Transverse colon (tissue), 4 donors: ENCODE measurements at regions not wholly inside any gene's neighbourhood (a gene's known extent, or its start where the extent isn't known, plus 50 kb on each side); places are given as distances from the start of the nearest gene placed in this dataset.
"Not testable (repeated sequence)": the region's sequence is repeated elsewhere in the genome, so short reads cannot be mapped to it uniquely, and the experiment has no call there.

Source experiments
- DNase-seq: peaks from one replicate; pipeline ENCODE4 v3.0.0-alpha.2; 2019
- H3K27ac ChIP-seq, 4 donors: fragments of 200-600 bp; sonication (generic); 2 replicates each; pipeline ENCODE4 v1.5.1; 2016 to 2018; ENCODE audit warnings: inconsistent platforms in 4 of 4
- H3K27me3 ChIP-seq: fragments of 200-600 bp; sonication (generic); 2 replicates; pipeline ENCODE4 v1.5.1; 2017; ENCODE audit warnings: inconsistent platforms
- H3K36me3 ChIP-seq, 4 donors: fragments of 200-600 bp; sonication (generic); 2 replicates each; pipeline ENCODE4 v1.5.1; 2017 to 2019; ENCODE audit warnings: inconsistent platforms in 4 of 4
- H3K4me1 ChIP-seq, 4 donors: fragments of 200-600 bp; sonication (generic); 2 replicates each; pipeline ENCODE4 v1.5.1; 2017 to 2020; ENCODE audit warnings: inconsistent platforms in 4 of 4
- H3K4me3 ChIP-seq, 4 donors: fragments of 200-600 bp; sonication (generic); 1 replicate in 1 of 4; 2 replicates in 3 of 4; pipeline versions ENCODE4 v1.5.1 to v1.6.1; 2017 to 2019; ENCODE audit warnings: inconsistent platforms in 4 of 4
- H3K9me3 ChIP-seq, 2 donors: fragments of 200-600 bp; sonication (generic); 2 replicates each; pipeline ENCODE4 v1.5.1; 2017 to 2019; ENCODE audit warnings: inconsistent platforms in 2 of 2
- EP300 ChIP-seq: sonication (generic); formaldehyde crosslinking; IDR thresholded peaks from one replicate; pipeline ENCODE4 v1.6.1; 2017; ENCODE audit warnings: antibody characterized with exemption, low read depth
- POLR2A ChIP-seq: fragments of 450-650 bp; IDR thresholded peaks from one replicate; pipeline ENCODE4 v1.6.1; 2016; ENCODE audit warnings: antibody characterized with exemption, mild to moderate bottlenecking, moderate library complexity
- POLR2AphosphoS5 ChIP-seq, 3 donors: sonication (generic); formaldehyde crosslinking; IDR thresholded peaks; one replicate each; pipeline ENCODE4 v1.6.1; 2016; ENCODE audit warnings: antibody characterized with exemption in 3 of 3
- WGBS, 2 donors: methylation state at CpG; one replicate each; pipeline ENCODE4 v1.1.5; 2018; ENCODE audit warnings: low coverage in 1 of 2; 5-methylcytosine and 5-hydroxymethylcytosine counted together
- in situ Hi-C, 4 donors: fragments of 200-750 bp; cut with MboI; loops; one replicate each; pipeline versions ENCODE4 v1.15.0 to v1.15.1; 2017; ENCODE audit warnings: low sequenced_read_pairs in 3 of 4, low pct_ligation_motif_present in 1 of 4, low pct_unique_long_range_greater_than_20kb in 1 of 4
- intact Hi-C: fragments of 100-400 bp; cut with DNase I; formaldehyde crosslinking; loops from one replicate; pipeline ENCODE4 v1.15.1; 2023; ENCODE audit warnings: low total_unique reads
- TF ChIP-seq, protein P1 (sequence below), 5 experiments: fragments of 200-600 bp in 3 of 5; fragments of 450-650 bp in 2 of 5; sonication (generic) in 3 of 5; IDR thresholded peaks; 1 replicate in 2 of 5; 2 replicates in 3 of 5; pipeline ENCODE4 v1.5.1; 2016 to 2017; ENCODE audit warnings: antibody characterized with exemption in 5 of 5, inconsistent platforms in 3 of 5, mild to moderate bottlenecking in 2 of 5, moderate library complexity in 1 of 5

DNA sequence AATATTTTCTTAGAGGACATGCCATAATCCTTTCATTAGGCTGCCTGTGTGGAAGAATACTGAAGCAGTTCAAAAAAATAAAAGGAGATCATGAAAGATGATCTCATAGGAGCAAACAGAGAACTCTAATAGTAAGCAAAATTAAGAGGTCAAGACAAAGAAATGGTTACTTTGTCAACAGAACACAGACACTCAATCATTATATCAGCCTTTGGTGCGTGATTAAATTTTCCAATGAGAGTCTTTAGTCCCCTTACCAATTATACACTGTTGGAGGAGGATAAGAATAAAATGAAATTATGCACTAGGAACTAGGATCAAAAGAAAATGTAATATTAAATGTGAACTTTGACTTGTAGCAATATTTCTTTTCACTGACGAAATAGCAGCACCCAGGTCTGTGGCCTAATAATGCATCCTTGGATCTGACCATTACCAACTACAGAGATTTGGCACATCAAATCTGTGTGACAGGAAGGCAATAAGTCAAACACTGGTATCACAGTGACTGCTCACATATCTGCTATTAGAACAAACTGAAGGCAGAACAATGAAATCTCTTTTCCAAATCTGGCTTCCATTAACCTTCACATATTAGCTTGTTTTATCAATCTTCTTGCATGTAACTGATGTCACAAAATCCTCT lies 1812.9 kb downstream of the PLA2G4A start:
- intact Hi-C loops: no loop called here
- TF ChIP-seq POLR2A: no peak
- no peak for TF ChIP-seq EP300
- no peak for TF ChIP-seq POLR2AphosphoS5 (IDR thresholded peaks at IDR 0.05)
- in situ Hi-C loops: no loop called here

DNA sequence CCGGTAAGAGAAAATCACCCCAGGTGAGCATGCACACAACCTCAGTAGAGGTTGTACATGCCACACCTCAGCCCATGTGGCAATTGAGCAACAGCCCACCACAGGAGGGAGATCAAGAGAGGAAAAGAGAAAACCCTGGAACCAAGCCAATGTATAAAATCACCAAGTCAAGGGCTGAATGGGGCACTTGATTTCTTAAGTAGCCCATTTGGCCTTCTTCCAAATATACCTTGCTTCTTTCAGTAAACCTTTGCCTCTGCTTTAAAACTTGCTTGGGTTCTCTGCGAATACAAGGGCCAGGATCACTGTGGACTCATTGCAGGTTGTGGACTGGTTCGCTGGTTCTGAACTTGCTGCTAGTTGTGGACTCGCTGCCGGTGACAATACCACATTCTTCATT lies 1814.0 kb downstream of the PLA2G4A start:
- H3K36me3 ChIP-seq: no peaks in the 10 kb centered on the region
- no peaks in the 10 kb centered on the region for H3K9me3 ChIP-seq
- intact Hi-C loops: no loop called here
- H3K27me3 ChIP-seq: no peaks in the 10 kb centered on the region
- TF ChIP-seq, protein P1, sequence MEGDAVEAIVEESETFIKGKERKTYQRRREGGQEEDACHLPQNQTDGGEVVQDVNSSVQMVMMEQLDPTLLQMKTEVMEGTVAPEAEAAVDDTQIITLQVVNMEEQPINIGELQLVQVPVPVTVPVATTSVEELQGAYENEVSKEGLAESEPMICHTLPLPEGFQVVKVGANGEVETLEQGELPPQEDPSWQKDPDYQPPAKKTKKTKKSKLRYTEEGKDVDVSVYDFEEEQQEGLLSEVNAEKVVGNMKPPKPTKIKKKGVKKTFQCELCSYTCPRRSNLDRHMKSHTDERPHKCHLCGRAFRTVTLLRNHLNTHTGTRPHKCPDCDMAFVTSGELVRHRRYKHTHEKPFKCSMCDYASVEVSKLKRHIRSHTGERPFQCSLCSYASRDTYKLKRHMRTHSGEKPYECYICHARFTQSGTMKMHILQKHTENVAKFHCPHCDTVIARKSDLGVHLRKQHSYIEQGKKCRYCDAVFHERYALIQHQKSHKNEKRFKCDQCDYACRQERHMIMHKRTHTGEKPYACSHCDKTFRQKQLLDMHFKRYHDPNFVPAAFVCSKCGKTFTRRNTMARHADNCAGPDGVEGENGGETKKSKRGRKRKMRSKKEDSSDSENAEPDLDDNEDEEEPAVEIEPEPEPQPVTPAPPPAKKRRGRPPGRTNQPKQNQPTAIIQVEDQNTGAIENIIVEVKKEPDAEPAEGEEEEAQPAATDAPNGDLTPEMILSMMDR (IDR thresholded peaks at IDR 0.05): no peak
- no peak for TF ChIP-seq POLR2A
- no peak for TF ChIP-seq POLR2AphosphoS5 (IDR thresholded peaks at IDR 0.05)
- 83 to 87% methylated on average over 4 to 5 of the region's 5 CpGs for WGBS, 2 donors
- in situ Hi-C loops: no loop called here
- H3K4me3 ChIP-seq: no peak overlapping the region
- H3K4me1 ChIP-seq: no peaks in the 10 kb centered on the region
- no peak for DNase-seq
- no peak overlapping the region for H3K27ac ChIP-seq

More for the DNA sequence above, 1812.9 kb downstream of the PLA2G4A start:
- no peak overlapping the region for H3K4me3 ChIP-seq
- 61 to 69% methylated on average over 2 of the region's 2 CpGs for WGBS, 2 donors
- no peaks in the 10 kb centered on the region for H3K27me3 ChIP-seq
- no peaks in the 10 kb centered on the region for H3K9me3 ChIP-seq
- H3K36me3 ChIP-seq: no peaks in the 10 kb centered on the region
- no peak for DNase-seq
- H3K4me1 ChIP-seq: no peaks in the 10 kb centered on the region
- no peak overlapping the region for H3K27ac ChIP-seq

DNA sequence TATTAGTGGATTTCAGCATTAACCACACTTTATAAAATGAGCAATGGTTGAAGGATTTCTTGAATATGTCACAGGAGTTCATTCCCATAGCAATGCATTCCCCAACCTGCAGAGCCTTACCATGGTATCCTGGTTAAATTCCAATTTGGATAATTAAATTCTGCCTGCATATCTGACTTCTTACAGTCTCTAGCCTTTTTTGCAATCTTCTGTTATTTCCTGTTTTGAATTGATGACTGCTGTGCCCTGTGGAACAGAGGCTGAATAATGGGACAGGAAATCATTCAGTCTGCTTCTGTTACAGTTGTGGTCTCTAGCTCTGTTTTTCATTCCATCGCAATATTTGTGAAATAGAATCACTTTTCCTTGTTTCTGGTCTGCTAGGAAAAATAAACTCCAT lies 1823.9 kb downstream of the PLA2G4A start:
- 50% methylated on average over 1 of the region's 1 CpG; no CpG with 5 or more reads in 1 of the 2 donors for WGBS, 2 donors
- intact Hi-C loops: no loop called here
- Histone ChIP-seq H3K4me3 (no peak overlapping the region), H3K27ac (no peak overlapping the region), H3K9me3 (no peaks in the 10 kb centered on the region), H3K27me3 (no peaks in the 10 kb centered on the region), H3K36me3 (no peaks in the 10 kb centered on the region), H3K4me1 (no peaks in the 10 kb centered on the region)
- no peak for TF ChIP-seq POLR2AphosphoS5 (IDR thresholded peaks at IDR 0.05)
- no peak for TF ChIP-seq POLR2A
- no peak for TF ChIP-seq EP300
- TF ChIP-seq, protein P1 (IDR thresholded peaks at IDR 0.05): no peak
- in situ Hi-C loops: no loop called here
- no peak for DNase-seq

DNA sequence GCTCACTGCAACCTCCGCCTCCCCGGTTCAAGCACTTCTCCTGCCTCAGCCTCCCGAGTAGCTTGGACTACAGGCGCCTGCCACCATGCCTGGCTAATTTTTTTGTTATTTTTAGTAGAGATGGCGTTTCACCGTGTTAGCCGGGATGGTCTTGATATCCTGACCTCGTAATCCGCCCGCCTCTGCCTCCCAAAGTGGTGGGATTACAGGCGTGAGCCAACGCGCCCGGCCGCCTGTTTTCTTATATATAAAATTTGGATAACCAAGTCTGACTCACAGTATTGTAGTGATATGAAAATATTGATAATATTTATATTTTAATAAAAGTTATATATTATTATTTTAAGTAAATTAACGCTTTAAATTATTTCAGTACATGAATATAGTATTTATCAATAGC lies 1821.7 kb downstream of the BRINP3 start:
- H3K27me3 ChIP-seq, DNase-seq, H3K9me3 ChIP-seq, H3K4me3 ChIP-seq, H3K36me3 ChIP-seq, H3K27ac ChIP-seq, in situ Hi-C loops, intact Hi-C loops, H3K4me1 ChIP-seq: not testable (repeated sequence)
- 89 to 91% methylated on average over 16 of the region's 16 CpGs for WGBS, 2 donors

DNA sequence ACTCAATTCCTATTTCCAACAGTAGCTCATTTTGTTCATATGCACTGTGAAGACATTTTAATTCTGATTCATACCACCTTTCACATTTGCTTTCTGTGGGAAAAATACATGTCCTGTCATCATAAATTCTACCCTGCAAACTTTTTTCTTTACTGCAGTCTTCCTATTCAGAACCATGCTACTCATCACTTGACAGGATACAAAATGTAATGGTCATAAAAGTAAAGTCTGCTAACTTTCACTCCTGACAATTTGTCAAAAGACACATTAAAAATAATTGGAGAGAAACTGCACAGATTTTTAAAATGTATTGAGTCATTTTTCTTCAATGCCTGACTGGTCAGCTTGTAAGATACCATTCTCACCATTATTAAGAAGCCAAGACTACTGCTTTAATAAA lies 1817.1 kb downstream of the BRINP3 start:
- no peak overlapping the region for H3K4me3 ChIP-seq
- H3K27ac ChIP-seq: no peak overlapping the region
- no peaks in the 10 kb centered on the region for H3K4me1 ChIP-seq
- no peak for DNase-seq
- no peak for TF ChIP-seq POLR2AphosphoS5 (IDR thresholded peaks at IDR 0.05)
- no peak for TF ChIP-seq EP300
- in situ Hi-C loops: no loop called here
- intact Hi-C loops: no loop called here
- no peaks in the 10 kb centered on the region for H3K36me3 ChIP-seq
- H3K9me3 ChIP-seq: no peaks in the 10 kb centered on the region
- no peaks in the 10 kb centered on the region for H3K27me3 ChIP-seq

DNA sequence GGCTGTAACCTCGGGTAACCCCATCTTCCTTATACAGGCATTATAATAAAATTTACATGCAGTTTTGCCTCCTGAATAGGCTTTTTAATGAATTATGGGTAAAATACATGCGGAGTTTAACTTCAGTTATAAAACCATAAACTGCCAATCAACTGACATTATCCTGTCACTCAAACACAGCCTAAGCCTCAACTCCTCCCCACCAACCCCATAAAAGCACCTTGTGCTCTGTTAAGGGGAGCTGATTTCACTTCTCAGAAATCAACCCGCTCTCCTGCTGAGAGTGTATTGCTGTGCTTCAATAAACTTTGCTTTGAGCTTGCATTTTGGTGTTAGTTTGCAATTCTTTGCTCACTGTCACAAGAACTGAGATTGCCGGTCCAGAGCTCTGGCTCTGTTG lies 1812.2 kb downstream of the BRINP3 start:
- no peak overlapping the region for H3K4me3 ChIP-seq
- TF ChIP-seq EP300 (no peak), POLR2A (no peak)
- TF ChIP-seq, protein P1 (IDR thresholded peaks at IDR 0.05): no peak
- 30 to 45% methylated on average over 2 to 4 of the region's 4 CpGs for WGBS, 2 donors
- H3K4me1 ChIP-seq: no peaks in the 10 kb centered on the region
- in situ Hi-C loops (no loop called here), intact Hi-C loops (no loop called here)
- no peaks in the 10 kb centered on the region for H3K36me3 ChIP-seq
- no peaks in the 10 kb centered on the region for H3K27me3 ChIP-seq
- no peaks in the 10 kb centered on the region for H3K9me3 ChIP-seq
- no peak for DNase-seq
- H3K27ac ChIP-seq: no peak overlapping the region
